ENCODE measurements at regions not wholly inside any gene's neighbourhood (a gene's known extent, or its start where the extent isn't known, plus 50 kb on each side); places are given as distances from the start of the nearest gene placed in this dataset.
"Not testable (repeated sequence)": the region's sequence is repeated elsewhere in the genome, so short reads cannot be mapped to it uniquely, and the experiment has no call there.

GRCh38 chr2:111282162-111282561, 161.4 kb downstream of the BCL2L11 start:
- not testable (repeated sequence) for DNase-seq (ENCODE audit: low read depth in 3 of 3, low spot score in 1 of 3)

DNA sequence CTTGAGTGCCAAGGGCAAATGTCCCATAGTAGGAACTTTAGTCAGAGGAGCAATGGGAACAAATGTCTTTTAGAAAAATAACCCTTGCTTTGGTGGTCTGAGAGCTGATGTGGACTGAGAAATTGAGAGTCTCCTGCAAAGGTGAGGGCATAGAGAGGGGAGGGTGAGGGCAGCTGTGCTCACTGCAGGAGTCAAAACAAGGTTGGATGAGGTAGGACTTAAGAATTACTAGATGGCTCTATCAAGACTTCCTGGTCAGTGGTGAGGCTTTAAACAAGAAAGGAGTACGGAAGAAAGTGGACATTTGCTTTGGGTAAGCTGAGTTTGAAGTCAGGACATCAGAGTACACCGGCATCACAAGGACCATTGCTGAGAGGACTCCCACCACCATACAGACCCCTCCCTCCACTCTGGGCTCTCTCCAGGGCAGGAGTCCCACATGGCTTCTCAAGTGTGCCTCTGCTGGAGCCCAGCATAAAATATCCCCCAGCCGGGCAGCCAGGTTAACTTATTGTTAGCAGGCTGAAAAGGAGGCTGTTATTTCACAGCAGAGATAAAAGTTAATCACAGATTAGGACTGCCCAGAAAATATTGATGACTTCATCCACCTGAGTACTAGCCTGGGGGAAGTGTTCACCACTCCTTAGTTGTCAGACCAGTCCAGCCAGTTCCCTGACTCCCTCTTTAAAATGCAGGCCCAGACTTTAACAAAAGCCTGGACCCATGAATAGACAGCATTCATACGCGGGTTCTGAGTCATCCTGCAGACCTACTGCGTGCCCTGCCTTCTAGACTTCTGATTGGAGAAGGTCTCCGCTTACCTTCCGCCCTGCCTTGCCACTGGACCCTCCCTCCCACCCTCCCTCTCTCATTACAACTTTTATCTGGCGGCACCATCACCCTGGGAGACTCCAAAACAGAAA, 167.2 kb downstream of the BCL2L11 start:
- DNase-seq (ENCODE audit: low read depth in 3 of 3, low spot score in 1 of 3), result not testable (repeated sequence)

GRCh38 chr2:111290370-111290769, 169.7 kb downstream of the BCL2L11 start:
- not testable (repeated sequence) for DNase-seq (ENCODE audit: low read depth in 3 of 3, low spot score in 1 of 3)

GRCh38 chr2:111291566-111291965, 170.9 kb downstream of the BCL2L11 start:
- not testable (repeated sequence) for DNase-seq (ENCODE audit: low read depth in 3 of 3, low spot score in 1 of 3)

GRCh38 chr2:111292232-111292968, 171.7 kb downstream of the BCL2L11 start:
- DNase-seq (ENCODE audit: low read depth in 3 of 3, low spot score in 1 of 3), result not testable (repeated sequence)

DNA sequence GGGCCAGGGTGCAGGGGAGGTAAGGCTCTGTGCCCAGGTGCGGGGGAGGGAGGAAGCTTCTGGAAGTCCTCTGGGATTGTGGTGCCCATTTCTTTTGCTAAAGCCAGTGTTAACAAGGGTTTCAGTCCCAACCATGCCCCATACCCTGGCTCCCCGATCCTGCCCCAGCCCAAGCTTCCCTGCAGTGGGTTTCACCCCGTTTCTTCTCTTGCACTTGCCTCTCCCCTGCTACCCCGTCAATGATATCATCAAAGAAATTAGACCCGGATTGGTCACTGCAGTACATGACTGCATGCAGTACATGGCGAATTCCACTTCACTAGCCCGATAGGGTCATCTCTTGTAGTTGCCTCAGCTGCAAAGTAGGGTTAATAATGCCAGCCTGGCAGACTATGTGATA, 174.0 kb downstream of the BCL2L11 start:
- DNase-seq (ENCODE audit: low read depth in 3 of 3, low spot score in 1 of 3), result not testable (repeated sequence)

- not testable (repeated sequence) for DNase-seq (ENCODE audit: low read depth in 3 of 3, low spot score in 1 of 3)
Observed at GRCh38 chr2:111296122-111296804, 175.5 kb downstream of the BCL2L11 start.

DNA sequence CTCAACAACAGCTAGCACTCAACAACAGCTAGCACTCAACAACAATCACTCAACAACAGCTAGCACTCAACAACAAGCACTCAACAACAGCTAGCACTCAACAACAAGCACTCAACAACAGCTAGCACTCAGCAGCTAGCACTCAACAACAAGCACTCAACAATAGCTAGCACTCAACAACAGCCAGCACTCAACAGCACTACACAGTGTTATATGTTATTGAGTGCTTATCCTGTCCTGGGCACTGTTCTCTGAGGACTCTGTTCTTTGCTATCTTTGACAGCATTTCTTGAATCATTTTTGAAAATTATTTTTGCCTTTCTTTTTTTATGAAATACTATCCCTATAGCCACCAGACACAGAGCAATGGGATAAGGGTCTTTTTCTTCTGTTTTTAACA, 176.4 kb downstream of the BCL2L11 start:
- not testable (repeated sequence) for DNase-seq (ENCODE audit: low read depth in 3 of 3, low spot score in 1 of 3)

- DNase-seq (ENCODE audit: low read depth in 3 of 3, low spot score in 1 of 3), result not testable (repeated sequence)
Observed at GRCh38 chr2:111298927-111299326, 178.2 kb downstream of the BCL2L11 start.

GRCh38 chr2:111299635-111300034, 178.9 kb downstream of the BCL2L11 start:
- DNase-seq (ENCODE audit: low read depth in 3 of 3, low spot score in 1 of 3), result not testable (repeated sequence)

GRCh38 chr2:111301677-111302076, 181.0 kb downstream of the BCL2L11 start:
- not testable (repeated sequence) for DNase-seq (ENCODE audit: low read depth in 3 of 3, low spot score in 1 of 3)

- not testable (repeated sequence) for DNase-seq (ENCODE audit: low read depth in 3 of 3, low spot score in 1 of 3)
Observed at GRCh38 chr2:111302397-111303218, 181.9 kb downstream of the BCL2L11 start.

GRCh38 chr2:111307302-111307701, 186.6 kb downstream of the BCL2L11 start:
- DNase-seq (ENCODE audit: low read depth in 3 of 3, low spot score in 1 of 3), result not testable (repeated sequence)

DNA sequence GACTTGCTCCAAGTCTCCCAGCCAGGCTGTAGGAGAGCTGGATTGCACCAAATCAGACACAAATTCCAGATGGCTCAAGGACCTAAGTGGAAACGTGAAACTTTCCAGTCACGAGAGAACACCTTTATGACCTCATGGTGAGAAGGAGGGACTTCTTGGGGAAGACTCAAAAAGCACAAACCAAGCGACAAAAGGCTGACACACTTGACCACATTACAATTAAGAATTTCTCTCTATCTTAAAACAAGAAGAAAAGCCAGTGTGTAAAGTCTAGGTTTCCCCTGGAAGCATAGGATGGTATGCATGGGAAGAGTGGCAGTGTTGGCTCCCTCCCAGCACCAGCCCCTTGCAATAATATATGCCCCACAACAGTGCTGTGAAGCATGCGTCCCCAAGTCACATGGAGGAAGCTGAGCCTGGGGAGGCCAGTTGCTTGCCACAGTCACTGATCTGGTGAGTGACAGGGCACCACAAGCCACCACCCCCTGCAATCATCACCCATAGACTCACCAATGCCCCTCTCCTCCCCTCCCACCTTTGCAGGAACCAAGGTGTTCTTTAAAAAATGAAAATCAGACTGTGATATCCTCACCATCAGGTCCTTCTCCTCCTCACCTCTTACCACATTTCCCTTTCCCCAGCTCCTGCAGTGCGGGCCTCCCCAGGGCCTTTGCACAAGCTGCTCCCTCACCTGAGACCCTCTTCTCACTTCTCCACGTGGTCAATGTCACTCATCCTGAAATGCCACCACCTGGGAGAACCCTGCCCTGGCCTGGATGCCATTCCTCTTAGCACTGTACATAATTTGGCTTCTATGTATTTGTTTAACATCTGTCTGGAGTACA, 188.7 kb downstream of the BCL2L11 start:
- DNase-seq (ENCODE audit: low read depth in 3 of 3, low spot score in 1 of 3), result not testable (repeated sequence)

DNA sequence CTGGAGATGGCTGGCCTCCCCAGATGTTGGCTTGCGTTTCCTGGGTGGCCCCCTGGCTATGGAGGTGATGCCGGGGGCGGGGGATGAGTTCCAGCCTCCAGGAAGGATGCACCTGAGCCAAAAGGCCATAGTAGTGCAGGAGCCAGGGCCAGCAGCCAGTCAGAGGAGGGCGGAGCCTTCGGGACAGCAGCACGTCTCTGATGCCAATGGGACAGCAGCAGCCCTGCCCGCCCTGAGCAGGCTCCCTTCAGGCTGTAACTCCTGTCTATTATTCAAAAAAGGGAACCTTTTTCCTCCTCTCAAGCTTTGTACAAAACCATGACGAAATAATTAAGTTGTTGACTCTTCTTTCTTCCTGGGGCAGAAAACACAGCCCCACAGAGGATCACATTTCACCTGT, 189.7 kb downstream of the BCL2L11 start:
- DNase-seq (ENCODE audit: low read depth in 3 of 3, low spot score in 1 of 3), result not testable (repeated sequence)

- not testable (repeated sequence) for DNase-seq (ENCODE audit: low read depth in 3 of 3, low spot score in 1 of 3)
Observed at GRCh38 chr2:111311568-111311967, 190.9 kb downstream of the BCL2L11 start.

- DNase-seq (ENCODE audit: low read depth in 3 of 3, low spot score in 1 of 3), result not testable (repeated sequence)
Observed at GRCh38 chr2:111312897-111313607, 192.3 kb downstream of the BCL2L11 start.

DNA sequence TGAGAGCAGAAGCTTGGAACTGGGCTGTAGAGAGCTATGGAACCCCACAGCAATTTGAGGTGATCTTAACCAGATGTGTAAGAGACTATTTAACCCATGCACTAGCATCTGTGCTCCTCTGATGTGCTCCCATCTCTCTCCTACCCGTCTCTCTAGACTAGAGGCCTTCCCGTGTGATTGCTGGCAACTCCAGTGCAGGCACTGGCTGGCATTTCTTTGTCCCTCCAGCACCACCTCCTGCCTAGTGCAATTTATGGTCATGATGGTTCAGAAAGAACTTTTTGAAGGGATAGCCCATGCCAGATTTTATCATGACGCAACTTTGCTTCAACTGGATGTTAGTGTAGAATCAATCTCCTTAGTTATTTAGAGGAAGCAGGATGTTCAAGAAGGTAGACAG, 193.0 kb downstream of the BCL2L11 start:
- DNase-seq (ENCODE audit: low read depth in 3 of 3, low spot score in 1 of 3), result not testable (repeated sequence)
